Spleen (tissue), 11 donors: ENCODE measurements at regions not wholly inside any gene's neighbourhood (a gene's known extent, or its start where the extent isn't known, plus 50 kb on each side); places are given as distances from the start of the nearest gene placed in this dataset.

Experiments used
- DNase-seq: peaks from one replicate; pipeline ENCODE4 v3.0.0-alpha.2; 2020
- H3K27ac ChIP-seq, 8 donors: fragments of 200-600 bp; sonication (generic) in 7 of 8; 1 replicate in 4 of 8; 2 replicates in 4 of 8; pipeline versions ENCODE4 v1.5.0 to v1.8.0; 2016 to 2021; ENCODE audit warnings: inconsistent platforms in 4 of 8, mild to moderate bottlenecking in 4 of 8, moderate library complexity in 1 of 8
- H3K27me3 ChIP-seq, 7 donors: fragments of 200-600 bp; sonication (generic) in 6 of 7; replicated peaks in 1 of 7; 1 replicate in 4 of 7; 2 replicates in 3 of 7; pipeline versions ENCODE4 v1.5.0 to v1.8.0; 2016 to 2021; ENCODE audit warnings: inconsistent platforms in 3 of 7, mild to moderate bottlenecking in 1 of 7
- H3K36me3 ChIP-seq, 6 donors: fragments of 200-600 bp; sonication (generic) in 5 of 6; 1 replicate in 4 of 6; 2 replicates in 2 of 6; pipeline versions ENCODE4 v1.5.0 to v1.8.0; 2016 to 2021; ENCODE audit warnings: inconsistent platforms in 2 of 6
- H3K4me1 ChIP-seq, 6 donors: fragments of 200-600 bp; sonication (generic) in 5 of 6; 1 replicate in 3 of 6; 2 replicates in 3 of 6; pipeline versions ENCODE4 v1.5.0 to v1.8.0; 2016 to 2021; ENCODE audit warnings: inconsistent platforms in 3 of 6
- H3K4me3 ChIP-seq, 8 donors: fragments of 200-600 bp; sonication (generic) in 7 of 8; 1 replicate in 4 of 8; 2 replicates in 4 of 8; pipeline versions ENCODE4 v1.5.0 to v1.8.0; 2016 to 2021; ENCODE audit warnings: inconsistent platforms in 4 of 8, mild to moderate bottlenecking in 4 of 8, moderate library complexity in 2 of 8
- H3K9me3 ChIP-seq, 8 donors: fragments of 200-600 bp; sonication (generic) in 7 of 8; 1 replicate in 4 of 8; 2 replicates in 4 of 8; pipeline versions ENCODE4 v1.5.0 to v1.8.0; 2016 to 2021; ENCODE audit warnings: inconsistent platforms in 4 of 8
- CTCF ChIP-seq, 11 experiments: fragments of 200-600 bp in 7 of 11; fragments of 450-650 bp in 4 of 11; sonication (generic) in 4 of 11; IDR thresholded peaks in 8 of 11; conservative IDR thresholded peaks in 3 of 11; 1 replicate in 7 of 11; 2 replicates in 4 of 11; pipeline versions ENCODE4 v1.4.0 to v1.8.0; 2016 to 2021; ENCODE audit warnings: antibody characterized with exemption in 11 of 11, inconsistent platforms in 4 of 11, mild to moderate bottlenecking in 1 of 11
- POLR2A ChIP-seq, 3 donors: fragments of 450-650 bp; IDR thresholded peaks; one replicate each; pipeline ENCODE4 v1.5.1; 2017; ENCODE audit warnings: antibody characterized with exemption in 3 of 3, mild to moderate bottlenecking in 1 of 3
- POLR2AphosphoS5 ChIP-seq, 3 donors: sonication (generic); formaldehyde crosslinking; IDR thresholded peaks; one replicate each; pipeline ENCODE4 v1.5.1; 2017; ENCODE audit warnings: antibody characterized with exemption in 3 of 3
- WGBS, 5 donors: extraction: QIAGEN DNeasy Blood & Tissue Kit in 3 of 5; methylation state at CpG; one replicate each; pipeline versions ENCODE4 v1.1.5 to v1.1.7; 2013 to 2018; 5-methylcytosine and 5-hydroxymethylcytosine counted together
- intact Hi-C: fragments of 100-400 bp; cut with DNase I; formaldehyde crosslinking; loops from one replicate; pipeline ENCODE4 v1.15.0; 2023; ENCODE audit warnings: low total_unique reads
- donor health status: healthy with polysubstance abuse.
- donor health status: DM: no; HTN: no; CAD: no; lungs with moderate emphysema.
- donor health status: DM: no; HTN: no; CAD: no.
- donor health status: Bipolar disorder and iron deficiency.
- donor health status: healthy.
- donor health status: DM: no; HTN: no; CAD: no.
- donor health status: DM: yes; HTN: yes; CAD: no.

- Histone ChIP-seq H3K27me3 (no peaks in the 10 kb centered on the region), H3K36me3 (no peaks in the 10 kb centered on the region), H3K4me1 (no peaks in the 10 kb centered on the region), H3K4me3 (no peak overlapping the region), H3K27ac (no peak overlapping the region), H3K9me3 (no peaks in the 10 kb centered on the region)
- TF ChIP-seq POLR2AphosphoS5 (IDR thresholded peaks at IDR 0.05) (no peak), CTCF (IDR thresholded peaks at IDR 0.05 in 8 of 11, conservative IDR thresholded peaks at IDR 0.05 in 3 of 11) (no peak), POLR2A (IDR thresholded peaks at IDR 0.05) (no peak)
- DNase-seq = no peak
- intact Hi-C loops = no loop called here
- 84 to 96% (median 87%) methylated on average over 3 of the region's 3 CpGs for WGBS, 5 donors
Observed at GRCh38 chr2:146031158-146031557, 1511.2 kb upstream of the ZEB2 start.

- no peaks in the 10 kb centered on the region for H3K36me3 ChIP-seq
- no peaks in the 10 kb centered on the region for H3K9me3 ChIP-seq
- TF ChIP-seq POLR2AphosphoS5 (IDR thresholded peaks at IDR 0.05) (no peak), POLR2A (IDR thresholded peaks at IDR 0.05) (no peak)
- DNase-seq = no peak
- intact Hi-C loops = no loop called here
- no peak overlapping the region for H3K27ac ChIP-seq
- H3K27me3 ChIP-seq = no peaks in the 10 kb centered on the region
- H3K4me3 ChIP-seq = no peak overlapping the region
- H3K4me1 ChIP-seq = no peaks in the 10 kb centered on the region
- WGBS, 5 donors = 72 to 79% (median 74%) methylated on average over 2 of the region's 2 CpGs
Observed at GRCh38 chr2:146027156-146027555, 1507.2 kb upstream of the ZEB2 start.

- TF ChIP-seq POLR2AphosphoS5 (IDR thresholded peaks at IDR 0.05) (no peak), CTCF (IDR thresholded peaks at IDR 0.05 in 8 of 11, conservative IDR thresholded peaks at IDR 0.05 in 3 of 11) (no peak), POLR2A (IDR thresholded peaks at IDR 0.05) (no peak)
- Histone ChIP-seq H3K27me3 (no peaks in the 10 kb centered on the region), H3K27ac (no peak overlapping the region), H3K36me3 (no peaks in the 10 kb centered on the region), H3K9me3 (no peaks in the 10 kb centered on the region), H3K4me3 (no peak overlapping the region), H3K4me1 (no peaks in the 10 kb centered on the region)
- DNase-seq = no peak
- intact Hi-C loops = no loop called here
- WGBS, 5 donors = 89 to 100% (median 96%) methylated on average over 1 of the region's 1 CpG
Observed at GRCh38 chr2:146025519-146025918, 1505.6 kb upstream of the ZEB2 start.

- intact Hi-C loops = no loop called here
- TF ChIP-seq POLR2A (IDR thresholded peaks at IDR 0.05) = no peak
- no peak for TF ChIP-seq POLR2AphosphoS5 (IDR thresholded peaks at IDR 0.05)
- no peak for TF ChIP-seq CTCF (IDR thresholded peaks at IDR 0.05 in 8 of 11, conservative IDR thresholded peaks at IDR 0.05 in 3 of 11)
- 89 to 98% (median 93%) methylated on average over 1 of the region's 1 CpG for WGBS, 5 donors
- Histone ChIP-seq H3K4me1 (no peaks in the 10 kb centered on the region), H3K9me3 (no peaks in the 10 kb centered on the region), H3K36me3 (no peaks in the 10 kb centered on the region), H3K27me3 (no peaks in the 10 kb centered on the region), H3K27ac (no peak overlapping the region), H3K4me3 (no peak overlapping the region)
- no peak for DNase-seq
Observed at GRCh38 chr2:146024212-146024743, 1504.4 kb upstream of the ZEB2 start.

- TF ChIP-seq POLR2AphosphoS5 (IDR thresholded peaks at IDR 0.05) (no peak), CTCF (IDR thresholded peaks at IDR 0.05 in 8 of 11, conservative IDR thresholded peaks at IDR 0.05 in 3 of 11) (no peak), POLR2A (IDR thresholded peaks at IDR 0.05) (no peak)
- H3K4me1 ChIP-seq = no peaks in the 10 kb centered on the region
- intact Hi-C loops = no loop called here
- no peaks in the 10 kb centered on the region for H3K9me3 ChIP-seq
- no peaks in the 10 kb centered on the region for H3K36me3 ChIP-seq
- no peaks in the 10 kb centered on the region for H3K27me3 ChIP-seq
- H3K4me3 ChIP-seq = no peak overlapping the region
- no peak for DNase-seq
- H3K27ac ChIP-seq = no peak overlapping the region
Observed at GRCh38 chr2:146004462-146004861, 1484.5 kb upstream of the ZEB2 start.
